Muscle of back (tissue), 3 donors: ENCODE measurements at regions not wholly inside any gene's neighbourhood (a gene's known extent, or its start where the extent isn't known, plus 50 kb on each side); places are given as distances from the start of the nearest gene placed in this dataset.

Experiments used
- DNase-seq, 3 donors: peaks; one replicate each; pipeline versions ENCODE4 v3.0.0 to v3.0.0-alpha.2; 2013

DNA sequence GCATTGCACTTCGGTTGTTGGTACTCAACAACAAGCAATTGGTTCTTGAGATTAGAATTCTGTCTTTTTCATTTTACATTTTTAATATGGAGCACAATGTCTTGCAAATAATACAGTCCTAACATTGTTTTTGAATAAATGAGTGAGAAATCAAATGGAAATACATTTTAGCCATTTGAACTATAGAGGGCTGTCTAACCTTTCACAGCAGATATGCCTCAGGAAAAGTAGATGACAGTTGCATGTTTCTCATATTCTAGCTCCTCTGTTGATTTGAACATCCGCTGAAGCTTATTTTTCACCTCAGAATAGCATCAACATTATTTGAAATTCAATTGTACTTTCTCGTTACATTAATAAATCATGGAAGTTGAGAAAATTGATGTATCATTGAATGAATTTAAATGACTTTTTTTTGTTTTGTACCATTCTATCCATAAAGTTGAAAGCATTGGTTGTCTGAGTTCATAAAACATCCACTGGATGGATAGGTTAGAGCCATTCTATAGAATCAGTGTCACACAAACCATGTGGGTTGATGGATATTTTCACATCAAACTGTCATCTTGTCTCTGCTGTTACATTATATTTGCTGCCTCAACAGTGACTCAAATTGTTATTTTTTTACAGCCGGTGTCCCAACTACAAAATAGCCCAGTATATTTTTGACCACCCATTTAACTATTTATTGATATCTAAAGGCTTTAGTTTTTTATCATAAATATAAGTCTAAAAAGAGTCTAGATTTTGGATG, 928.3 kb downstream of the NSUN3 start:
- DNase-seq: no peak

DNA sequence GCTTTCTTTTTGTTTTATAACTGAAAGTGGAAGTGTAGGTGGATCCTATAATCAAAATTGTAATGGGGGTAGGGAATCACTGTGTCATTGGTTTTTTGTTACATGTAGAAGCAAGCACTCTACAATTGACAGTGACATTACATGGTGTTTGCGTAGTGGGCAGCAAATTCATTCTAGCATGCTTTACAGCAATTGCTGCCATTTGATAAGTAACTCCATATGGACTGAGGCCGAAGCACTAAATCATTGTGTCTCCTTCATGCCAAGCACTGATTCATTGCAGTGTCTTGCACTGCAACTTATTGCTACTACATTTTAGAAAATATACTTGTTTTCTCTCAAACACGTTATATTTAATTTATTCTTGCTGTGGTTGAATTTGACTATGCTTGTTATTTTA, 933.9 kb downstream of the NSUN3 start:
- peak in 1 of 3 donors; percentile 2 for DNase-seq

DNA sequence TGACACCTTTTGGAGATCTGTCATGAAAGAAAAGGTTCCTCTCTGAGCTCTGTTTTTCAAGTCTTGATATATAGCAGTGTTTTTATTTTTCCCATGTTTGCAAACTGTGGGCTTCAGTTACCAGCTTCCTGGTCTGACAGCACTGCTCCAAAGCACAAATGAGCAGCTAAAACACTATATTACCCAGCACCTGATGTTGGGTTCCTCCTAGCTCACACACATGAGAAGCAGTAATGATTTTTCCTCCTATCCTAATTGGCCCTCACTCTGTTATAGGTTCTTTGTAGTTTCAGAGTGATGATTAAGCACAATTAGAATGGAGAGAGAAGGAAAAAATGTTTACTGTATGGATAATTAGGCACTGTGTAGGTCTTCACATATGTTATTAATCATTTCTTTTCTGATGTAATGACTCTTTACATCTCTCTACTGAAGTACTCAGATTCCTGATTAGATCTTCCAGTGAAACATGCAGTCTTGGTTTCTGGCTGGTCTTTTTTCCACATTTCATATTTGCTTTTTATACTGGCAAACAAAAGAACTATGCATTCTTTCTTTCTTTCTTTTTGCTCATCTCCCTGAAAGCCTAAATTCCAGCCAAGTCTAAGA, 939.7 kb downstream of the NSUN3 start:
- DNase-seq: no peak

DNA sequence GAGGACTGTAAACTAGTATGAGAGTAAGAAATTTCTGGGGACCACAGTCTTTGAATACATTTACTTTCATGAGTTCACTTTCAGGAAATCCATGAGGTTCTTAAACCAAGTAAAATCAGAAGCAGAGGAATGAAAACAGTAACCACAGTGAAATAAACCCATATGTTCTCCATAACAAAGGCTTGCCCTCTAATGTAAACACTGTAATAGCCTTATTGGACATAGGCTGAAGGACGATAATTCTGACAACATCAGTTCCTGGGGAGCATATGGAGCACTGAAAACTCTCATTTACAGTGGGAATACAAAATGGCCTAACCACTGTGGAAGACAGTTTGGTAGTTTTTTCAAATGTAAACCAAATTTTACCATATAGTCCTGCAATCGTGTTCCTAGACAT, 965.8 kb downstream of the NSUN3 start:
- no peak for DNase-seq

DNA sequence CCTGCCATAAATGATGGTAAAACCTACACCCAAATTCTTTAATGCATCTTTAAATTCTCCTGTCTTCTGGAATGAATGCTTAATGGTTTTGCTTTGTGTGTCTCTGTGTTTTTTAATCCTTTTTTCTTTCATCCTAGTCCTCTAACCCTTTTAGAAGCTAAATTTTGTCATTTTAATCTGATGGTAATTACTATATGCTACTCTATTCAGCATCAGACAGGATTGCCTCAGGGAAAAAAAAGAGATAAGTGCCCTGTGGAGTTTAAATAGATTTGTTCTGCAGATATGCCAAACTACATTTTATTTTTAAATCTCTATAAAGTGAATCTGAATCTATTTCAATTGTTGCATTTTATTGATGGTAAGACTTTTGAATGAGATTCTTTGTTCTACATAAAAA, 966.8 kb downstream of the NSUN3 start:
- no peak for DNase-seq

DNA sequence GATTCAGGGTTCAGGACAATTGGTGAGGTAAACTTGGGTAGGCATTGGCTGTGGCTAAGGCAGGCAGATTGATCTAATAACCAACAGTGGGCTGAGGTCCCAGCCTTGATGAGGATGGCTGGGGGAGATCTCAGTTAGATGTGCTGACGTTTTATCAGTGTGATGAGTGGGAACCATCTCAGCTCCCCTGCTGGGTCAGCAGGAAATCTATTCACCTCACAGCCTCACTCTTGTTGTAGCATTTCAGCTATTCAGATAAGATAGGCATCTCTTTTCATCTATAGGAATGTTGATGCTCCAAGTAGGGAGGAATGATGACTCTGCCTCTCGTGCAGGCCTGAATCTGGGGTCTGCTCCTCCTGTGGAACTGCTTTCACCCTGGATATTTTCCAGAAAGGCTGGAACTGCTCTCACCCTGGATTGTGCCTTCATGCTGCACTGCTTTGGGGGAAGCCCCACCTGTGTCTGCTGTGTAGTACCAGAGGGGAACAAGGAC, 973.7 kb downstream of the NSUN3 start:
- DNase-seq: no peak

DNA sequence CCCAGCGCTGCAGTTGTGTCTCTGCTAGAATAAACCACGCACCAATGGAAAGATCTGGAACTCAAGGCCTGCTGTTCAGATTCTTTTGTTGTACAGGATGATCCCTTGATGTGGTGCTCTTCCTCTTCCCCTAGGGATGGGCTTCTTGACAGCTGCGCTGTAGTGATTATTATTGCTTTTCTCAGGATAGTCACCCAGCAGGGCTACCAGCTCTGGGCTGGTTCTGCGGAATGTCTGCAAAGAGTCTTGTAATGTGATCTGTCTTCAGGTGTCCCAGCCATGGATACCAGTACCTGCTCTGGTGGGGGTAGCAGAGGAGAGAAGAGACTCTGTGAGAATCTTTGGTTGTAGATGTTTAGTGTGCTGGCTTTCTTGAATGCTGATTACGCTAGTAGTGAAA, 974.2 kb downstream of the NSUN3 start:
- DNase-seq: no peak

DNA sequence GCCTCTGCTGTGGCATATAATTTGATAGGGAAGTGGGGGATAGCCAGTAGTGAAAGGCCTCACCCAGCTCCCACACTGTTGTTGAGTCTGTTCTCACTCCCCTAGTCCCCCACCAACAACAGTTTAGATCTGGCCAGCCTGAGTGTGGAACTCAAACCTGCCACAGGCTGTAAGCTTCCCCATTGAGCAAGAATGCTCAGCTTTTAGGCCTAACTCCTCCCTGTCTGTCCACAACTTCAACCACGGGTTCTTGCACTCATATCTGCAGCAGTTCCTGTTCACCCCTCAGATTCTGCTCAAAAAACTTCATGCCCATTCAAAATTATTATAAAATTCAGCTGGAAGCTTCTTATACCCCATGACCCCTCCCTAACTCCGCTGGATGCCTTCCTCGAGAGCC, 975.1 kb downstream of the NSUN3 start:
- DNase-seq: no peak

DNA sequence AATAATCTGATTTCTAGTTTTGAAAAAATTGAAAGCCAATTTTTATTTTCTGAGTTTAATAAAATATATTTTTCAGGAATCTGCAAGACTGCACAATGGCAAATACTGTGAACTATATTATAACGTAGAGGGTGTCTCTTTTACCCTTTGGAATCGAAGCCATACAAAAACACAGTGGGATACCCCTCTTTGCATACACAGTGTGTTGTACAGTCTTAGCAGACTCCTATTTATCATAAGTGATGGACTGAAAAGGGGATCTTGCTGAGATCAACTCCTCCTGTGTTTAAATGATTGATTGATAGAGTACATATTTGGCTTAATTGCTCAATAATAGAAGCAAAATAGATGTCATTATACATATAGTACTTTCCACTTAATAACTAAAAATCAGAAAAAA, 981.2 kb downstream of the NSUN3 start:
- no peak for DNase-seq

DNA sequence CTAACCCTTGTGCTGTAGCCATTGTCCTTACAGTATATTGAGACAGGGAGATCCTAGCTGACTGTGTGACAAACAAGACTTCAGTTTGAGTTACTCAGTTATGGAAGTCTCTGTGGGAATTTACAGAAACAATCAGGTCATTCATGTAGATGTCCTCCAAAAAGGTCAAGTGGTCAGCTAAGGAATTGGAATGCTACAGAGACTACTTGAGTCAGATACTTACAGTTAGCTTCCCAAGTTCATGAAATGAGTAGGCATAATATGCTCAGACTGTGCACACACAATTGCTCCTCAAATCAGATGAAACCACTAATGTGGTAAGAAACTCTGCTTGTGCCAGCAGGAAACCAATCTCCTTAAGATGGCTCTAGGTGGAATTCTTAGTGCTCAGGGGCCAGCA, 985.7 kb downstream of the NSUN3 start:
- DNase-seq: peak in 1 of 3 donors; percentile 0

DNA sequence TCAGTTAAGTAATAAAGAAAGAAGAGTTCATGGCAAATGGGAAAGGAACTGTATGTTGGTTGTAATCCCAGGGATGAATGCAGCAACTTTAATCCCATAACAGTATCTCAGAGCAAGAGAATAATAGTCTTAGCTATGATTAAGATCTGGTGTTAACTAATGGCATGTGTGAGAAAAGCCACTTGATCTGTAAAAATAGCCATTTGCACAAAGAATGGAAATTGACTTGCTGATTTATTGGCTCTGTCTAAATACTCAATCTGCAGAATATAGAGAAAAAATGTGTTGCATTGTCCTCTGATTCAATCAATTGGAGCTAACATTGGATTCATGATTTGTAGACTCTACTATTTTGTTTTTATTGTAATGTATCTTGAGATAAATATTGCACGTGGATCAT, 987.0 kb downstream of the NSUN3 start:
- no peak for DNase-seq

DNA sequence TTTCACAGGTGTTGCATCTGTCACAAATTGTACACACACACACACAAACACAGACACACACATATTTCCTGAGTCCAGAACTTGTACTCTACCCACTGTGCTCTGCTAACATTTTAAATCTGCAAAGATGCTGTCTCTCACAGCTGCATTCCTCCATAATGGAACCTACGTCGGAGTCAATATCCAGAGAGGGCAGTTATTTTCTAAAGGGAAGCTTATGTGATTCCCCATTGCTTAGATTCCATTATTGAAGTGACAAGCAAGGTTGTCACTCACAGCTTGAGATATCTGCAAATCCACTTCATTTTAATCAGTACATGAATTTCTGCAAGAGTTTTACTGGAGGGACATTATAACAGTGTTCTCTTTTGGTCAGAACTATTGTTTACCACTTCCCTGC, 992.4 kb downstream of the NSUN3 start:
- no peak for DNase-seq

DNA sequence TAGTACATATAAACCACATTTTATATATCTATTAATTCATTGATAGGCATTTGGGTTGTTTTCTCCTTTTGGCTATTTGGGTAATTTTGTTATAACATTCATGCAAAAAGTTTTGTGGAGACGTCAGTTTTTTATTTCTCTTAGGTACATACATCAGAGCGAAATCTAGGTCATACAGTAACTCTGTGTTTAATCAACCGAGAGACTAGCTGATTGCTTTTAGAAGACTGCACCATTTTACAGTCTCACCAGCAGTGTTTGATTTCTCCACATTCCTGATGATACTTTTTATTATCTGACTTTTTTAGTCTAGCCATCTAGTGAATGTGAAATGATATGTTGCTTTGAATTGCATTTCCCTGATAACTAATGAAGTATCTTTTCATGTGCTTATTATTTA, 1019.3 kb downstream of the NSUN3 start:
- no peak for DNase-seq

DNA sequence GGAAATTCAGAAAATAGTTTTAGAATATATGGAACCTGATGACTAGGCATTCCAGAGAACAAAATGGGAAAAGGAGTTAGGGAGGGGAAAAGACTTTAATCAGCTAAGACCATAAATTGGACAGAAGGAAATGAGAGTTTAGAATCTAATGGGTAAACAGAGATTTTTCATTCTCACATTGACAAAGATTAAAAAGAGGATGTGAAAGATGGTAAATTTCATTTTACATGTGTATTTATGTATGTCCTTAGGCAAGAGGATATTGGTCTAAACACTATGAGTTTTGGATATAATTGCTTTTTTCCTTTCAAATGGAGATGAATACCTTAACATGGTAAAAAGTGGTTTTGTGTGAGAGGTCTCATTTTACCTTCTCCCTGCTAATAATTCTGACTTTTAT, 1021.9 kb downstream of the NSUN3 start:
- no peak for DNase-seq

DNA sequence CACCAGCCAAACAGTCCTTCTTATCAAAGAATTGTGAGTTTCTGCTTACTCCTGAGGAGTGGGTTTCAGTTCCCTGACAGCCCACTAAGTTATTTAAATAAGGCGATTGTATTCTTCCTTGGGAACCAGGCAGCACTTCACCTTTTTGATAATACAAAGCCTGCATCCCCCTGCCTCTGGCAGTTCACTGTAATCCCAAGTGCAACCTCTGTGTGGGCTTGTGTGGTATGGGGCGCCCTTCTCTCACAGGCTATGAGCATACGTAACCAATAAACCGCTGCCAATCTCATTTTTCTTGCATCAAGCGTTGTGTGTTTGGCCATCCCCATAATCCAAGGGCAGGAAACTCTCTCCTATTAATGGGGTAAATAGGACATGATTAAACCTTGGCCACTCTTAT, 1025.6 kb downstream of the NSUN3 start:
- DNase-seq: no peak

DNA sequence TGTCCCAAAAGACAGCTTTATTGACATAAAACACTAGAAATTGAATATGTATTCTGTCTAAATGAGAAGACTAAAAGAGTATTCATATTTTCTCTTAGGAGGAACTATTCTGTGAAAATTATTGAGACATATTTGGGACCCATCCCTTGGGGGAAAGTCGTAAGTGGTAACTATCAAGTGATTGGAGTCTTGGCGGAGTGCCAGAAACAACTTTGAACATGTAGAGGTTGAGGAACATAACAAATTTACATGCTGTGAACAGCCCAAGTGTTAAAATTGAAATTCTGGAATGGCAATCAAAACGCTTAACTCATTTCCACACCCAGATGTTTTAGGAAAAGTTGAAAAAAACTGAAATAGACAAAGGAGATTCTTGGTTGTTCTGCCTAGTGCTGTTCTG, 1034.6 kb downstream of the NSUN3 start:
- DNase-seq: peak in 1 of 3 donors; percentile 1

DNA sequence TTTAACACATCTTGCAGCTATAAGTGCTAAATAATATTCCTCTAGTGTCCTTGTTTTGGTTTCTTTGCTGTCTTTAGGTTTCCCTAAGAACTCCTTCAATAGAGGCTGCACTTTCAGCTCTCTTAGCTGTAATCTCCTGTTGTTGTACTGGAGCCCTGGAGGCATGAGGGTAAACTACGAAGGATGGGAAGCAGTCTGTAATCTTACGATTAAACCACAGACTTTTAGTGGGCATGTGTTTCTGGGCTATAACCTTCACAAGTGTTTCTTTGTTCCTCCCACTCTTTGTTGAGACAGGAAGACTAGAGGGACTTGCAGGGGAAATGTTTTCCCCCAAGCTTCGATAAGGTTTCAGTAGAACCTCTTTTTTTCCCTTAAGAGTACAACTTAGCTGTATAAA, 1058.1 kb downstream of the NSUN3 start:
- DNase-seq: no peak

DNA sequence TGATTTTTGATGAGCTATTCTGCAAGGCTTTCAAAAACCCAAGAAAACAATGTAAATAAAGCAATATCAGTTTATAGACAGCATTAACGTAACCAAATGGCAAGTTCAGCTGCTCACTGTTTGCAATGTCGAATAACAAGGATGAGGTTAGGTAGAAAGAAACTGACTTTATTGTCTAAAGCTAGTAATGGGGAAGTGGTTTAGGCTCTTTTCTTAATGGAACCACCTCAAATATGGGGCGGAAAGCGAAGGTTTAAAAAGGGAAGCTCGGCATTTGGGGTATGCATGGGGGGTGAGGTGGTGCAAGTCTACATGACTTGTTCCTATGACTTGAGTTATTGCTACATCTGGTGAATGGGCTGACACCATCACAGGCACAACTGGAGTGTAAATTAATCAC, 1060.2 kb downstream of the NSUN3 start:
- no peak for DNase-seq

DNA sequence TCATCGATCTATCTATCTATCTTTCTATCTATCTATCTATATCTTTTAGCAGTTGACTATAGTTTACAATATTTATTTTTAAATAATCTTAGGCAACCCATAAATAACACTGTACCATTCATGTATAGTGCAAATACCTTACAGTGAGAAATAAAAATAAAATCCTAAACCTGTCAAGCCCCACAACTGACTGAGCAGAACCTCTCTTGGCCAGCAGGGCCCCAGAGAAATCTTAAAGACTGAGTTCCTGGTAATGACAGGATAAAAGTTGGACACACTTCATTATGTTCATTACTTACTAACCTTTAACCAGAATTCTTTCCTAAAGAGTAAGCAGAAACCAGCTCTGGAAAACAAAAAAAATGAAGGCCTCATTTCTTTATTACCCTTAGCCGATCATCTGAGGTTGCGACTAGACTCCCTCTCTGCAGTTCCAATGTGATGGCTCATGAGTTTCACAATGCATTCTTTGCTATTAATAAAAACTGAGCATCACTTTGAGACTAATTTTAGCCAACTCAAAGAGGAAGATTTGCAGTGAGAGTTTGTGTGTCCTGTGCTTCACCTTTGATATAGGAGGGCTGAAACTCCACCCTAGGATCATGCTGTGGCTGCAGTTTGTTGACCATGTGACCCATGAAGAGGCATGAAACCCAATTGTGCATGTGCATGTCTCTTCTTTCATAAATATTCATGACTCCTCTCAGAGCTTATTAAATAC, 1072.0 kb downstream of the NSUN3 start:
- peak in 1 of 3 donors; percentile 21 for DNase-seq

DNA sequence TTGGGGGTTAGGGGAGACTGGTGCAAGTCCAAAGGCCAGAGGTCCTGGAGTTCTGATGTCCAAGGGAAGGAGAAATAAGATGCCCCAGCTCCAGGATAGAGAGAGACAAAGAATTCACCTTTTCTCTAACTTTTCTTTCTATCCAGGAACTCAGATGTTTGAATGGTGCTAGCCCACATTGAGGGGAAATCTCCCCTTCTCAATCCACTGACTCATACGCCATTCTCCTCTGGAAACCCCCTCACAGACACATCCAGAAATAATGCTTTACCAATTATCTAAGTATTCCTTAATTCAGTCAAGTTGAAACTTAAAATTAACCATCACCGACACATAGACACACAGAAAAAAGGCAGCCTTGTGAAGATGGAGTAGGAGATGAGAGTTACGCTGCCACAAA, 1085.2 kb downstream of the NSUN3 start:
- DNase-seq: no peak

DNA sequence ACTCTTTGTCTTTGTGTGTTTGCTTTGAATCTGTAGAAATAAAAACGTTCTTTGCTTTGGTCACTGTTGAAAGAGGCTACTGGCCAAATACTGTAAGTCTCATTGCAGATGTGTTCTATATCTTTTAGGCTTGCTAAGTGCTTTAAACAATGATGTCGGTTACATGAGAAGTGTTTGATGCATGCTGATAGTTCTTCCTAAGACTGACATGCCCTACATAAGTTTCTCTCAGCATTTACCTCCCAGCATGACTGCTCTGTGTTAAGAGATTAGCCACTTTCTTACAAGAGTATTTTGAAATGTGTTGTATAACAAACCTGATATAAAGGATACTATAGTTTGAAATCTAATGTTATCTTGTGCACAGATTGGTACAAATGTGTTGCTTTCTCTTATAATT, 1088.7 kb downstream of the NSUN3 start:
- DNase-seq: no peak

DNA sequence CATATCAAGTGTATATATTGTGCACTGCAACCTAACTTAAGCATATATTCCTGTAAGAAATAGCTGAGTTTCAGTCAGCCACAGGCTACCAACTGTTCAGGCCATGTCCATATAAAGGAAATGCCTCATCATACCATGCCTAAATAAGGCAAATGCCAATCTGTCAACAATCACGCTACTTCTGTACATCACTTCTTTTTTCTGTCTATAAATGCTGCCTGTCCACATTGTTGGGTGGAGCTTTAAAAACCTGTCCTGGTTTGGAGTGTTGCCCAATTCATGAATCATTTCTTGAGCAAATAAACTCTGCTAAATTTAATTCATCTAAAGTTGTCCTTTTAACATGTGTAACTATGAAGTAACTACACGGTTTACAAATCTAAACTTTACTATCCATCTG, 1091.9 kb downstream of the NSUN3 start:
- DNase-seq: peak in 1 of 3 donors; percentile 2

DNA sequence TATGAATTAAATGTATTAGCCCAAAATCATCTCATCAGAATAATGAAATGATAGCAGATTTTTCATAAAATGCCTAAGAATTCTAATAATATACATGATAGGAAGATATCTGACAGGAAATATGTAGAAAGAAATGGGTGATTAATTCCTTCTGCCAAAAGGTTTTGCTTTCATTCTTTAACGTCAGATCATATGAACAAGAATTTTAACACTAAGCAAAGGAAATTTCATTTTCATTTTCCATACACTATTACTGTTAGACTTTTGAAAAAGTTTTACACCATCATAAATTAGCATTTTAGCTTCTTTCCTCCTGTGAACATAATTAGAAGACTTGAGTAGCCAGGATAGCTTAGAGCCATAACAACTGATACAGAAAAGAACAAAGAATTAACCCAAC, 1099.9 kb downstream of the NSUN3 start:
- no peak for DNase-seq
